ENCODE measurements at regions not wholly inside any gene's neighbourhood (a gene's known extent, or its start where the extent isn't known, plus 50 kb on each side); places are given as distances from the start of the nearest gene placed in this dataset.

DNA sequence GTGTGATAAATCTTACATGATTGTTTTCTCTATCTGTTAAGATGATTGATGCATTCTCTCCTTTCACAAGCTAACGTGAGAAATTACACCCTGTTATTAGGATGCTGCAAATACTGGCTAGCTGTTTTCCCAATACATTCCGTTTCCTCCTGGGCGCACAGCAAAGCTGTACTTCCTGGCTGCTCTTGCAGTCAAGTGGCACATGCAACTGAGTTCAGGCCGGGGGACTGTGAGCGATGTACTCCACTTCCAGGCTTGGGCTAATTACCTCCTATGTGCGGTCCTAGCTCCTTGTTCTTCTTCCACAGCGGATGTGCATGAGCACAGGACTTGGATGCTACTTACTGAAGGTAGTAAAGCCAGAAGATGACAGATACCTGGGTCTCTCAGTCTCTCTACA, 234.9 kb upstream of the SESN3 start:
- TF ChIP-seq, protein P1, sequence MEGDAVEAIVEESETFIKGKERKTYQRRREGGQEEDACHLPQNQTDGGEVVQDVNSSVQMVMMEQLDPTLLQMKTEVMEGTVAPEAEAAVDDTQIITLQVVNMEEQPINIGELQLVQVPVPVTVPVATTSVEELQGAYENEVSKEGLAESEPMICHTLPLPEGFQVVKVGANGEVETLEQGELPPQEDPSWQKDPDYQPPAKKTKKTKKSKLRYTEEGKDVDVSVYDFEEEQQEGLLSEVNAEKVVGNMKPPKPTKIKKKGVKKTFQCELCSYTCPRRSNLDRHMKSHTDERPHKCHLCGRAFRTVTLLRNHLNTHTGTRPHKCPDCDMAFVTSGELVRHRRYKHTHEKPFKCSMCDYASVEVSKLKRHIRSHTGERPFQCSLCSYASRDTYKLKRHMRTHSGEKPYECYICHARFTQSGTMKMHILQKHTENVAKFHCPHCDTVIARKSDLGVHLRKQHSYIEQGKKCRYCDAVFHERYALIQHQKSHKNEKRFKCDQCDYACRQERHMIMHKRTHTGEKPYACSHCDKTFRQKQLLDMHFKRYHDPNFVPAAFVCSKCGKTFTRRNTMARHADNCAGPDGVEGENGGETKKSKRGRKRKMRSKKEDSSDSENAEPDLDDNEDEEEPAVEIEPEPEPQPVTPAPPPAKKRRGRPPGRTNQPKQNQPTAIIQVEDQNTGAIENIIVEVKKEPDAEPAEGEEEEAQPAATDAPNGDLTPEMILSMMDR (conservative IDR thresholded peaks at IDR 0.05; ENCODE audit: low read depth, low read length), result no peak
- TF ChIP-seq EZH2 (IDR thresholded peaks at IDR 0.05; ENCODE audit: low read length, unreplicated experiment), result no peak
